ENCODE measurements at regions not wholly inside any gene's neighbourhood (a gene's known extent, or its start where the extent isn't known, plus 50 kb on each side); places are given as distances from the start of the nearest gene placed in this dataset.

DNA sequence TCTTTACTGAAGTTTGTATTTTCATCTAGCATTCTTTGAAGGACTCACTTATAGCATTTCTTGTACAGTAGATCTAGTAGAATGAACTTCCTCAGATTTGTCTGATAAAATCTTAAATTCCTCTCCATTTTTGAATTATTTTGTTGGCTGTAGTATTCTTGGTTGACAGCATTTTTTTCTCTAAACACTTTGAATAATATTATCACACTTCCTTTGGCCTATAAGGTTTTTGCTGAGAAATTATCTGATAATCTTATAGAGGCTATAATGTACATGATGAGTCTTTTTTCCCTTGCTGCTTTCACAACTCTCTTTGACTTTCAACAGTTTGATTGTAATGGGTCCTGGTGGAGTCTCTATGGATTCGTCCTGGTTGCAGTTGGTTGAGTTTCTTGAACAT, 169.5 kb downstream of the NOL4 start:
- no peak overlapping the region for H2AFZ ChIP-seq (ENCODE audit: low read depth, low read length)
- no peaks in the 10 kb centered on the region for H3K4me1 ChIP-seq (ENCODE audit: low read length)
- no peak overlapping the region for H3K27ac ChIP-seq (ENCODE audit: low read length)

DNA sequence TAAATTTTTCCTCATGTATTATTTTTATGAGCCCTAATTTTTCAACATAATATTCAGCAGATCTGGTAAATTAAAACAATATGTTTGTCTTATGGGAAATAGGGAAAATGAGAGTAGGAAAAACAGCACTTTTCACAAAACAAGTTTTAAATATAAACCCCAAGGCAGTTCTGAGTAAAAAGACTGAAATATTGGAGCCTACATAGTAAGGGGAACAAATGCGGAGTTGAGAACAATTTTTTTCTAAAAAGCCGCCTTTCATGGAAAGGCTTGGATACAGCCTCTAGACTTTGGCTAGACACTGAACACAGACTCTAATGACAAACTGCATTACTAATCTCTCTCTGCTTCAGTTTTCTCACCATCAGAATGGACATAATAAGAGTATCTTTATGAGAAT, 174.1 kb downstream of the NOL4 start:
- H3K4me2 ChIP-seq (ENCODE audit: low read length), result no peak overlapping the region
- H3K27me3 ChIP-seq (ENCODE audit: low read depth, low read length), result no peaks in the 10 kb centered on the region
- H3K4me1 ChIP-seq (ENCODE audit: low read length), result no peaks in the 10 kb centered on the region
- H2AFZ ChIP-seq (ENCODE audit: low read depth, low read length), result no peak overlapping the region
- no peak overlapping the region for H3K9ac ChIP-seq (ENCODE audit: low read length)
- H3K36me3 ChIP-seq (replicated peaks; ENCODE audit: low read depth, low read length), result no peaks in the 10 kb centered on the region
- no peaks in the 10 kb centered on the region for H3K79me2 ChIP-seq (ENCODE audit: low read length)
- no peak overlapping the region for H3K4me3 ChIP-seq (ENCODE audit: low read length)
- H3K27ac ChIP-seq (ENCODE audit: low read length), result no peak overlapping the region
- H3K9me3 ChIP-seq (ENCODE audit: insufficient read depth, low read length), result peaks cover 6% of the 10 kb centered on the region; the same call in 1 of the 2 replicates
- H4K20me1 ChIP-seq (ENCODE audit: insufficient read depth, low read length), result no peaks in the 10 kb centered on the region
- no peak for TF ChIP-seq EZH2phosphoT487 (IDR thresholded peaks at IDR 0.05; ENCODE audit: low read depth)
- TF ChIP-seq, protein P1, sequence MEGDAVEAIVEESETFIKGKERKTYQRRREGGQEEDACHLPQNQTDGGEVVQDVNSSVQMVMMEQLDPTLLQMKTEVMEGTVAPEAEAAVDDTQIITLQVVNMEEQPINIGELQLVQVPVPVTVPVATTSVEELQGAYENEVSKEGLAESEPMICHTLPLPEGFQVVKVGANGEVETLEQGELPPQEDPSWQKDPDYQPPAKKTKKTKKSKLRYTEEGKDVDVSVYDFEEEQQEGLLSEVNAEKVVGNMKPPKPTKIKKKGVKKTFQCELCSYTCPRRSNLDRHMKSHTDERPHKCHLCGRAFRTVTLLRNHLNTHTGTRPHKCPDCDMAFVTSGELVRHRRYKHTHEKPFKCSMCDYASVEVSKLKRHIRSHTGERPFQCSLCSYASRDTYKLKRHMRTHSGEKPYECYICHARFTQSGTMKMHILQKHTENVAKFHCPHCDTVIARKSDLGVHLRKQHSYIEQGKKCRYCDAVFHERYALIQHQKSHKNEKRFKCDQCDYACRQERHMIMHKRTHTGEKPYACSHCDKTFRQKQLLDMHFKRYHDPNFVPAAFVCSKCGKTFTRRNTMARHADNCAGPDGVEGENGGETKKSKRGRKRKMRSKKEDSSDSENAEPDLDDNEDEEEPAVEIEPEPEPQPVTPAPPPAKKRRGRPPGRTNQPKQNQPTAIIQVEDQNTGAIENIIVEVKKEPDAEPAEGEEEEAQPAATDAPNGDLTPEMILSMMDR (IDR thresholded peaks at IDR 0.05; ENCODE audit: low read depth, low read length), result no peak

More for the DNA sequence above, 169.5 kb downstream of the NOL4 start:
- no peaks in the 10 kb centered on the region for H3K79me2 ChIP-seq (ENCODE audit: low read length)
- no peak for TF ChIP-seq EZH2phosphoT487 (IDR thresholded peaks at IDR 0.05; ENCODE audit: low read depth)
- TF ChIP-seq, protein P1 (IDR thresholded peaks at IDR 0.05; ENCODE audit: low read depth, low read length), result no peak
- no peaks in the 10 kb centered on the region for H3K27me3 ChIP-seq (ENCODE audit: low read depth, low read length)
- no peaks in the 10 kb centered on the region for H4K20me1 ChIP-seq (ENCODE audit: insufficient read depth, low read length)
- H3K36me3 ChIP-seq (replicated peaks; ENCODE audit: low read depth, low read length), result peaks cover 4% of the 10 kb centered on the region
- no peak overlapping the region for H3K9ac ChIP-seq (ENCODE audit: low read length)
- peaks cover 9% of the 10 kb centered on the region; the same call in 1 of the 2 replicates for H3K9me3 ChIP-seq (ENCODE audit: insufficient read depth, low read length)
- no peak overlapping the region for H3K4me2 ChIP-seq (ENCODE audit: low read length)
- no peak overlapping the region for H3K4me3 ChIP-seq (ENCODE audit: low read length)

DNA sequence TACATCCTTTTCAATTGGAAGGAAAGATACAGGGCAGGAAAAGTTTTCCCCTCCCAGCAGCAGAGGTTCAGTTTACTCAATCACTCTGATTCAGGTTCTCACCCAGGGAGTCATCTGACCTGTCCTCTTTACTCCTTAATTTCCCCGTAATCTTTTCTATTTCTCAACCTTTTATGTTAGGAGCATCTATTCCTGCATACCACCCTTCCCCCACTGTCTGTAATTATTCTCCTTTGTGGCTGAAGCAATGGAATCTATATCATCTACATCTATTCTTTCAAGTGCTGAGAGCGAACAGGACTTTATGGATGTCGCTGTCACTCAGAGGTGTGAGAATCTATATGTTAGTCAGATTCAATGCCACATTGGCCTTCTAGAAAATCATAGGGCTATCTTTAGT, 175.2 kb downstream of the NOL4 start:
- Histone ChIP-seq H3K4me2 (ENCODE audit: low read length) (no peak overlapping the region), H3K79me2 (ENCODE audit: low read length) (no peaks in the 10 kb centered on the region), H4K20me1 (ENCODE audit: insufficient read depth, low read length) (no peaks in the 10 kb centered on the region), H3K9ac (ENCODE audit: low read length) (no peak overlapping the region), H3K36me3 (replicated peaks; ENCODE audit: low read depth, low read length) (no peaks in the 10 kb centered on the region), H3K27ac (ENCODE audit: low read length) (no peak overlapping the region), H2AFZ (ENCODE audit: low read depth, low read length) (no peak overlapping the region), H3K4me3 (ENCODE audit: low read length) (no peak overlapping the region), H3K4me1 (ENCODE audit: low read length) (no peaks in the 10 kb centered on the region), H3K27me3 (ENCODE audit: low read depth, low read length) (no peaks in the 10 kb centered on the region), H3K9me3 (ENCODE audit: insufficient read depth, low read length) (no peaks in the 10 kb centered on the region)
- TF ChIP-seq, protein P1 (IDR thresholded peaks at IDR 0.05; ENCODE audit: low read depth, low read length), result no peak
- TF ChIP-seq EZH2phosphoT487 (IDR thresholded peaks at IDR 0.05; ENCODE audit: low read depth), result no peak

DNA sequence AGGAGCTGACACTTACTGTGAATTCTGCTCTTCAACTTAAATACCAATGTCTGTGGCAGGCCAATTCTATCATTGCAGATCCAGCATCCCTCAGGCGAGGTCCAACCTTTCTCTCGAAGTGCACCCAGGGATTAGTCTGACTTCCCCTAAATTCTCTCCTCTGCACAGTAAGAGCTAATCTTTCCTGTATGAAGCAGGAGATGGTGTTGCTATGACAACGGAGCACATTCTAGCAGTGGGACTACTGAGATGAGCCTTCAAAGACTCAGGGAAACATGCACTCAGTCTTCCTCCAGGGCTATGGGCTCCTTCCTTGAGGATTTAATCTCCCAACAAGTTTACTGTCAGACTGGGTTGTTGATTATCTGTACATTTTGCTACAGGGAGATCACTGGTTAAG, 176.3 kb downstream of the NOL4 start:
- H3K79me2 ChIP-seq (ENCODE audit: low read length), result no peaks in the 10 kb centered on the region
- no peak overlapping the region for H3K27ac ChIP-seq (ENCODE audit: low read length)
- no peak overlapping the region for H3K4me2 ChIP-seq (ENCODE audit: low read length)
- H3K4me1 ChIP-seq (ENCODE audit: low read length), result no peaks in the 10 kb centered on the region
- no peaks in the 10 kb centered on the region for H4K20me1 ChIP-seq (ENCODE audit: insufficient read depth, low read length)
- no peaks in the 10 kb centered on the region for H3K27me3 ChIP-seq (ENCODE audit: low read depth, low read length)
- no peaks in the 10 kb centered on the region for H3K9me3 ChIP-seq (ENCODE audit: insufficient read depth, low read length)
- H2AFZ ChIP-seq (ENCODE audit: low read depth, low read length), result no peak overlapping the region
- H3K4me3 ChIP-seq (ENCODE audit: low read length), result no peak overlapping the region
- no peak overlapping the region for H3K9ac ChIP-seq (ENCODE audit: low read length)
- no peaks in the 10 kb centered on the region for H3K36me3 ChIP-seq (replicated peaks; ENCODE audit: low read depth, low read length)
- TF ChIP-seq, protein P1 (IDR thresholded peaks at IDR 0.05; ENCODE audit: low read depth, low read length), result no peak
- TF ChIP-seq EZH2phosphoT487 (IDR thresholded peaks at IDR 0.05; ENCODE audit: low read depth), result no peak

Measured in OCI-LY3 (cell line).